Fibroblast of the aortic adventitia (primary cell): ENCODE measurements at regions not wholly inside any gene's neighbourhood (a gene's known extent, or its start where the extent isn't known, plus 50 kb on each side); places are given as distances from the start of the nearest gene placed in this dataset.

Experiments
- DNase-seq: peaks from one replicate; pipeline ENCODE4 v3.0.0-alpha.2; 2010; ENCODE audit warnings: low read depth
- H3K4me3 ChIP-seq: 2 replicates; pipeline ENCODE4 v1.5.1; 2011; ENCODE audit warnings: low read depth, mild to moderate bottlenecking, control low read depth, low read length, moderate library complexity
- TF ChIP-seq, protein P1 (sequence below): IDR thresholded peaks from 2 replicates; pipeline ENCODE4 v1.5.1; 2011; ENCODE audit warnings: mild to moderate bottlenecking, low read length, control low read depth, inconsistent platforms; ENCODE audit not compliant: insufficient read depth

DNA sequence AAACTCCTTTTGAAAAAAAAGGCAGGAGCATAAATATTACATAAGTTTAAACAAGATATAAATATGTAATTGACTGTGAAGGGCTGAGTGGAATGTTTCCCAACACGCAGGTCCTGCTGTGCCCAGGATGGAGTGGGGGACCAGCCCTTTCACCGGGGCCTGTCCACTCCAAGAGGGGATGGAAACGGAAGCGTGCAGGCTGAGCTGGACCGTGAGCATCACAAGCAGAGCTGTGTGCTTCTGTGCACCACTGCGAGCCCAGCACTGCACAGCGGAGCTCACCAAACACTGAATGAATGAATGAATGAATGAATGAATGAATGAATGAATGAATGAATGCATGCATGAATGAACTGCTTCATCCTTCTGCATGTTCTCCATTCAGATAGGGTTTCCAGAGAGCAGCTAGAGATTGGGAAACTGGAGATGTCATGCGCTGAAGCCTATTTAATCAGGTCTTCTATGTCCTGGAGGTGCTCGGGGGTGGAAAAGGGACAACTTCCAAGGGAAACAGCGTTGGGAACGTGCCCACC, 157.7 kb downstream of the ANKRD60 start:
- TF ChIP-seq, protein P1, sequence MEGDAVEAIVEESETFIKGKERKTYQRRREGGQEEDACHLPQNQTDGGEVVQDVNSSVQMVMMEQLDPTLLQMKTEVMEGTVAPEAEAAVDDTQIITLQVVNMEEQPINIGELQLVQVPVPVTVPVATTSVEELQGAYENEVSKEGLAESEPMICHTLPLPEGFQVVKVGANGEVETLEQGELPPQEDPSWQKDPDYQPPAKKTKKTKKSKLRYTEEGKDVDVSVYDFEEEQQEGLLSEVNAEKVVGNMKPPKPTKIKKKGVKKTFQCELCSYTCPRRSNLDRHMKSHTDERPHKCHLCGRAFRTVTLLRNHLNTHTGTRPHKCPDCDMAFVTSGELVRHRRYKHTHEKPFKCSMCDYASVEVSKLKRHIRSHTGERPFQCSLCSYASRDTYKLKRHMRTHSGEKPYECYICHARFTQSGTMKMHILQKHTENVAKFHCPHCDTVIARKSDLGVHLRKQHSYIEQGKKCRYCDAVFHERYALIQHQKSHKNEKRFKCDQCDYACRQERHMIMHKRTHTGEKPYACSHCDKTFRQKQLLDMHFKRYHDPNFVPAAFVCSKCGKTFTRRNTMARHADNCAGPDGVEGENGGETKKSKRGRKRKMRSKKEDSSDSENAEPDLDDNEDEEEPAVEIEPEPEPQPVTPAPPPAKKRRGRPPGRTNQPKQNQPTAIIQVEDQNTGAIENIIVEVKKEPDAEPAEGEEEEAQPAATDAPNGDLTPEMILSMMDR, result no peak
- no peak overlapping the region for H3K4me3 ChIP-seq
- DNase-seq, result no peak

DNA sequence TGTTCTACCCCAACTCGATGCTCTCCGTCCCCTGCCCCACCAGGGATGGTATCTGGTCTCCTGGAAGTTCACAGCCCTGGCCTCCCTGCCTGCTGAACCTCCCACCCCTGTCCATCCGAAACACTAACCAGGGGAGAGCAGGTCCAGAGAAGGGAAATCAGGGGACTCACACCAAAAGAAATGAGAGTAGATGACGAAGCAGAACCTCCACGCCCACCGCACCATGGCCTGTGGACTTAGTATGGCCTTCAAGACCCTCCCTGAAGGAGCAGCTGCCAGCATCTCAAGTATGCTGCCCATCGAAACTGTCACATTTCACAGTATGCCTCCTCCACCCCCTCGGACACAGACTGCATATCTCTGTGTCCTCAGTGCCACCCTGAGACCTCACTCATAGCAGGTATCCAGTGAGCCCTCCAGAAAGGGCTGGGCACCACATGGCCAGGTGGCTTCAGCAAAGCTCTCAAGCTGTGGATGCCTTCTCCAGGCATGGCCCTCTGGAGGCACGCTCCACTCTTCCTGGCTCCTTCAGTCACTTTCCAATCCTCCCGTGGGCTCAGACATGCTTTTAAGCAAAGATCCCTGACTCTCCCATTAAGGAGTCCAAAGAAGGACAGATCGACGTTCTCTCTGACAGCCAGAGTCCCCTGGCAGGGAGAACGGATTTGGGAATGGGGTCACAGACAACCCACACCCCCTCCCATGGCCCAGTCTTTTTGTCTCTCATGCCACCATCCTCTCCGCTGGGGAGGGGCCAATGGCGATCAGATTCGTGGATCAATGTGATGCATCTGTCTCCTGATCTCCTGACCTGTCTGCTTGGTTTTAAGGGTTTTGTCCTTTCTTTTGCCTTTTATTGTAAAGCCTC, 158.4 kb downstream of the ANKRD60 start:
- TF ChIP-seq, protein P1, result no peak
- no peak for DNase-seq
- no peak overlapping the region for H3K4me3 ChIP-seq

DNA sequence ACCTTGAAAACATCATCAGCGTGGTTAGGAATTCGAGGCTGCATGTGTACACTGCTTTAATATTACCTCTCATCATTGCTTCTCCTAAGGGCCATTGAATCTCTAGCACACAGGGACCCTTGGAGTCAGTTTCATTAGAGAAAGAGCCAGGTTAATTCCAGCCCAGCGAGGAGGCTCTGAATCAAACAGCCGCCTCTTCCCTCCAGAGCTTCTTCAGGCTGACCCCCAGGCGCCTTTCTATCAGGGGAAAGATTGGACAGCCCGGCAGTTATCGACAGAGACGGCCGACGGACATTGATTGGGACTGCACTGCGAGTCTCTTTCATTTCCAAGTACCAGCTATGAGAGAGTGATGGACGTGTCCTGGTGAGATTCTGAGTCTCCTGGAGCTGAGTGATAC, 159.2 kb downstream of the ANKRD60 start:
- DNase-seq, result no peak
- TF ChIP-seq, protein P1, result no peak
- no peak overlapping the region for H3K4me3 ChIP-seq

DNA sequence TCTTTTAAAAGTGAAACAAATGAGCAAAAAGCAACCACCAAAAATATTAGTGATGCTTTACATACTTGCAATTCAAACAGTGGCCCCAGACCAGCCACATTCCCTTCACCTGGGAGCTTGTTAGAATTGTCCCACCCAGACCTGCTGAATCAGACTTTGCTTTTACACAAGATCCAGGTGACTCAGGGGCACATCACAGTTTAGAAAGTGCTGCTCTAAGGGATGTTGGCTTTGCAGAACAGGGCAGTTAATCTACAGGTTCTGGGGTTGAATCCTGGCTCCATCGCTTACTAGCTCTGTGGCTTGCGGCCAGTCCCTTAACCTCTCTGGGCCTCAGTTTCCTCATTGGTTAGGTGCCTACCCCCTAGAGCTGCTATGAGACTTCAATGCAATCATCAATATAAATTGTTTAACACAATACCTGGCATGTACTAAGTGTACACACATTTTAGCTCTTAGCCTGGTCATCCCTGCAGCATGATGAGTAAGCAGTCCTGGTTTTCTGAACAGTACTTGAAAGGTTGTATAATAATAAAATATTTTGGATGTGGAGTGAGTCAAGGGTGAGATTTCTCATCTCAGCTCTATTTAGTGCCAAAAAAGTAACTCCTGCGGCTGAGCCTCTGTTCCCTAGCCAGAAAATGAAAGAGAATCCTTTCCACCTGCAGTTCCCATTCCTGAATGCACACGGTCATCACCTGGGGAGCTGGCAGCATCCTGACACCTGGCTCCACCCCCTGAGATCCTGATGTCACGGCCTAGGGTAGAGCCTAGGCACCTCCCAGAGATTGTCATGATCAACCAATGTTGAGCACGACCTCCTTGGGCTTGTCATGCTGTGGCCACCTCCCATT, 162.7 kb downstream of the ANKRD60 start:
- H3K4me3 ChIP-seq, result no peak overlapping the region
- DNase-seq, result peak; percentile 35
- TF ChIP-seq, protein P1, result no peak

DNA sequence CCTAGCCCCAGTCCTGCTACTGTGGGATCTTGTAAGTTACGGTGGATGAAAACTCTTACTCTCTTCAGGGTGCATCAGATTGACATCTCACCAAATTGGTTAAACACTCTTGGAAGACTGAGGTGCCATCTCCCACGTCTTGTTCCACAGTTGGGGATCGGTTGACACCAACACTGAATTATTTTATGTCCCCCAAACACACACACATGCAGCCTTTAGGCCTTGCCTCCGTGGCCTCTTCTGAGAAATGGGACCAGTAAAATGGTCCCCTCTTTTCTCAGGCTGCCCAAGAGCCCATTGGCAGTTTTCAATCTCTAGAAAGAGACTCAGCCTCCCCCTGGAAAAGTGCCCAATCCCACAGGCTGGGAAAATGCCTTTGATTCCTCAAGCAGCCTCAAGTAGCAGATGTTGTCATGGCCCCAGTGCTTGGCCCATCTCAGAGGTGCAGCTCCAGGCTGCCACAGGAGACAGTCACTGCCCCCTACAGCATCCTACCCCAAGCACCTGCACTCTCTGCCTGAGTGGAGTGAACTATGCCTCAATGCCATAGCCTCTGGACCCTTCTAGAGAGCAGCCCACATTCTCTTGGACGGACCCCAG, 163.9 kb downstream of the ANKRD60 start:
- no peak for DNase-seq
- no peak overlapping the region for H3K4me3 ChIP-seq
- TF ChIP-seq, protein P1, result no peak

DNA sequence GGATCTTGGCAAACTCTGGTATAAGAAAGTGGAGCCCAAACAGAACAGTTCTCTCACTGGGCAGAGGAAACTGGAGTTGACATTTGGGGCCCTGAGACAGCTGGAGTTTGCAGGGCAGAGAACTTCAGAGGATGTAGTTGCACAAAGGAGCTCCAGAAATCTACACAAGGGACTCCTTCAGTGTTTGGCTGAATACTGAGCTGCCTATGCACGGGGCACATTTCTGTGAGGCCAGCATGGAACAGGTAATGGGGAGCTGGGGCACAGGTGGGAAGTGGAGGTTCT, 169.3 kb downstream of the ANKRD60 start:
- TF ChIP-seq, protein P1, result no peak
- H3K4me3 ChIP-seq, result no peak overlapping the region
- no peak for DNase-seq
